ENCODE measurements at regions not wholly inside any gene's neighbourhood (a gene's known extent, or its start where the extent isn't known, plus 50 kb on each side); places are given as distances from the start of the nearest gene placed in this dataset.

DNA sequence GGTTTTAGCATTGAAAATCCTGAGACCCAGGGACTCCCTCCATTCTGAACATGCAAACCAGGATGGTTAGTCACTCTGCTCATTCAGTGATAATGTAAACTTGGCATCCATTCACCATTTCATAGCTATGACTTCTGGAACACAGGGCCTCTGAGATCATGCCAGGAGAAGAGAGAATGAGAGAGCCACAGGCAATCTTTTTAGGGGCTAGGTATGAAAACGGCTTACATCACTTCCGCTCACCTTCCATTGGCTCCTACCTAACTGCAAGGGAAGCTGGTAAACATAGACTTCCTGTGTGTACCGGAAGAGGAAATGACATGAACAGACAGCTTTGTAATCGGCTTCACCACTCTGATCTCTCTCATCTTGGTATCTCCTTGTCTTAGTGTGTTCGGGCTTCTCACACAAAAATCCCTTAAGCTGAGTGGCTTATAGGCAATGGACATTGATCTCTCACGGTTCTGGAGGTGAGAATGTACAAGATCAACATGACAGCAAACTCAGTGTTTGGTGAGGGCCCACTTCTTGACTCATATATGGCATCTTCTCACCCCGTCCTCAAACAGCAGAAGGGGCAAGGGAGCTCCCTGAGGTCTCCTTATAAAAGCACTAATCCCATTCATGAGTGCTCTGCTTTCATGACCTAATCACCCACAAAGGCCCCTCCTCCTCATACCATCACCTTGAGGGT, 465.9 kb upstream of the TBX3 start:
- no peak for DNase-seq

DNA sequence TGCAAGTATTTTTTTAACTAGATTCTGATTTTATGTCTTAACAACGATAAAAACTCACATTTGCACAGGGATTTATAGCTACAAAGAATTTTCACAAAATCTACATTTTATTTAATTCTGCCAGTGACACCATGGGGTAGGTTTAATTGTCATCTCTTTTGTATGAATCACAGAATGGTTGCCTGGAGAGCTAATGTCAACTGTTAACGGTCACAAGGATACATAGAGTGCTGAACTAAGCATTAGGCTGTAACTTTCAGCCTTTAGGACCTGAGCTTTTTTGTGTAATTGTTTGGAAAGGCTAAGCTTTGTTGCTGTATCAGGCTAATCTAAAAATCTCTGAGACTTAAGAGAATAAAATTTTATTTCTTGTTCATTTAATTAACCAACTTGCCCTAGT, 465.3 kb upstream of the TBX3 start:
- no peak for DNase-seq

DNA sequence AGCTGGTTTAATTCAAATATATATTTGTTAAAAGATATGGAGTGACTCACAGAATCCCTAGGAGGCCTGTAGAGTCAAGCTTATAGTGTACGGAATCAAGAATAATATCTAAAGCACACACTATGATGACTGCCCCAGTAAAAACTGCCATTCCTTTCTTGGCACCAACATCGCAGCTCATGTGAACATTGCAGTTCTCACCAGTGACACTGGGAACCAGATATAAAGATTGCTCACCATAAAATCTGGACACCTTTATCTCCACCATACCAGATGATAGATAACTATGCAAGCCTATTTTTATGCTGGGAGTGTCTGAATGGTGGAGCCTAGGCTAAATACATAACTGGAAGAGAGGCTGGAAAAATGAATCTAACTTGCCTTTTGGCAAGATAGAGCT, 463.9 kb upstream of the TBX3 start:
- no peak for DNase-seq

DNA sequence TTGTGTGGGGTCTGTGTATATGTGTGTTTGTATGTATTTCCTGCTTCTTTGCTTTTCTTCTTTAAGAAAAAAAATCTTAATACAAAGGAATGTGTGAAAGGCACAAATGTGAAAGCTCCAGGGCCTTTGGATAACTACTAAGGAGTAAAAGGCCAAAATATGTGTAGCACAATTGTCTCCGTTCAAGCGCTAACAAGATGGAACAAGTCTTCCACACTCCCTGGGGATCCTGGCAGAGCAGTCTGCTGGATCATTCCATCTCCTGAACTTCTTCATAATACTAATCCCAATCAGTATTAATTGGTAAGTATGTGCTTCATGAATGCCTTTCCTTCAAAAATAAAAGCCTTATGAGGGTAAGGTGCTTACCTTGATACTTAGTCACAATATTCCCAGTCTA, 462.5 kb upstream of the TBX3 start:
- DNase-seq: no peak

DNA sequence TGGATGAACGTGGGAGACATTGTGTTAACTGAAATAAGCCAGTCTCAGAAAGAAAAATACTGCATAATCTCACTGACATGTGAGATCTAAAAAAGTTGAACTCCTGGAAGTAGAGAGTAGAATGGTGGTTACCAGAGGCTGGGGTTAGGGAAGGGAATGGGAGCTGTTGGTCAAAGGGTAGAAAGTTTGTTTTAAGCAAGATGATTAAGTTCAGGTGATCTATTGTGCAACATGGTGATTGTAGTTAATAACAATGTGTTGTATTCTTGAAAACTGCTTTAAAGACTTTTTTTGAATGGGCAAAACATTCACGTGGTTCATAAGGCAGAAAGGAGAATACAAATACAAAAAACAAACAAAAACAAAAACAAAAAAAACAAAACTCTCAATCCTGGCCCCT, 460.4 kb upstream of the TBX3 start:
- no peak for DNase-seq

DNA sequence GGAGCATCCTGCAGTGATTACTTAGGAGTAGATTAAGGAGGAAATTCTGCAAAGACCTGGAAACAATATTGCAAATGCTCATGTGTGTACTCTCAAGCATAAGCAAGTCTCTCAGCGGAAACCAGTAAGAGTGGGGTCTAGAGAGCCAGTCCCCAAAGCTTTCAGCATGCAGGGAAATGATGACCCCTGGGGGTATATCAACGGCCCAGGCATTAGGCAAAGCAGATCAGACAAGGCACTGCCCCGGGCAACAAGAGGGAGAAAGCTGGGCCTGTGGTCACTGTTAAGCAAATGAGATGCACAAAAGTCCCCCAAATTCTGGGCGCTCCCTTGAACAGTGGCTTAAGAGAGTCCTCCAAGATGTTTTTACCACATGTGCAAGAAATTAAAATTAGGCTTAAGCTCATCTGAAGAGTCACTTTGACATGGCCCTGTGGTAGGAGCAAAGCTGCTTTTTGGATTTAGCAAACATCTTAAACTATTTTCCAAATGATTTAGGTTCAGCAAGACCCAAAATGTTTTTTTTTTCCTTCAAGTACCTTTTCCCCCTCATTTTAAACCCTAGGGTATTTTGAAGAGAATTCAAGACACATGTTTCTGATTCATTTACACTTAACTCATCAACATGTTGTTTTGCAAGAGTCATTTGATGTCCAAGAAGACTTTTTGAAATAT, 457.1 kb upstream of the TBX3 start:
- DNase-seq: no peak

DNA sequence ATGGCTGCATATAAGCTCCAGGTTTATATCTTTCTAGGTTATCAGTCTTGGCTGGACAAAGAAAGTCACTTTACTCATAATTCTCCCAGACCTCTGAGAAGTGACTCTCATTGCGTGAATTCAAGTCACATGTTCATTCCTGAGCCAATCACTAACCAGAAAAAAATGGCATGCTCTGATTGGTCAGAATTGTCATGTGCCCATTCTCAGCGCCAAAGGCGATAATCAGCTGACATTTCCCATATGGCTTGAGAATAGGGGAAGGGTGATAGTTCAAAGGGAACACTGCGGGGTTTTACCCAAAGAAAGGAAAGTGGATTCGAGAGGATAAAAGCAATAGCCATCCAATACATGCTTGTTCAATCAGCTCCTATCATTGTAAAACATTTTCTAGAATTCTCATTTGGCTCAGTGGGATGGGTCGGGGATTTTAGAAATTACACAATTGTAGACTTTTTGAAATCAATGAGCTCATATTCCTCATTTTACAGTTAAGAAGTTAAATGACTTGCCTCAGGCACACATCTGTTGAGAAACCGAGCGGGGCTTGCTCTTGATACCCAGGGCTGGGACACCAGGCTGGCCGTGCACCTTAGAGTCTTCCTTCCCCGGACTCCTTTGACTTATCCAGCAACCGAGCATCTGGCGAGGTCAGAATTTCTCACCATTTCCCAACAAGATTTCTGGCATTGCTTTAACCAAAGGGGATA, 454.0 kb upstream of the TBX3 start:
- no peak for DNase-seq

DNA sequence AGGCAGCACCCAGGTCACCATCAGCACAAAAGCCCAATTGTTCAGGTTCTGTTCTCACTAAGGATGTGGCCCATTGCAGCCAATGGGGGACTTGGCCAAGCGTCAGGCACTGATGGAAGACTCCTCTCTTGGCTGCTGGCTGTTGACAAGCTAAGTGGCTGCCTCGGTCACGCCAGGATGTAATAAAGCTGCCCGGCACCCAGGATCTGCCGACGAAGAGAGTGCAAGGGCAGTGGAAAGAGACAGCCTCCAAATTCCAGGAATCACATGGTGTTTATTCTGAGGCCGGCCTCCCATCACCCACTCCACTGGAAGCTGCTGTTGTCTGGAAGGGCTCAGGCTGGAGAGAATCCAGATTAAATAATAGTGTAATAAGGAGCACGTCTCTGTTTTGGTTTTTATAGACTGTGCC, 451.8 kb upstream of the TBX3 start:
- no peak for DNase-seq

DNA sequence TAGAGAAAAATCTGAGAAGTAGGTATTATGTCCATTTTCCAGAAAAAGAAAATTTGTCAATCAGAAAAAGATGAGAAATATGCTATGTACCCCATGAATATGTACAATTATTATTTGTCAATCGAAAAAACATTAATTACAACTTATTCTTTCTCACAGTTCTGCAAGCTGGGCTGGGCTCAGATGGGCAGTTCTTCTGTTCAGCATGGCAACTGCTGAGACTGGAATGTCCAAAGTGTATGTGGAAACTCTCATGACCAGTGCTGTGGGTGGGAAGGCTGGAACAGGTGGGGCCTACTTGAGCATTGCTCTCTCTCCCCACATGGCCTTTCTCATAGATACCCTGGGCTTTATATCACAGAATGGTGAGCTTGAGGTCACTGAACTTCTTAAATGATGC, 450.3 kb upstream of the TBX3 start:
- DNase-seq: no peak

DNA sequence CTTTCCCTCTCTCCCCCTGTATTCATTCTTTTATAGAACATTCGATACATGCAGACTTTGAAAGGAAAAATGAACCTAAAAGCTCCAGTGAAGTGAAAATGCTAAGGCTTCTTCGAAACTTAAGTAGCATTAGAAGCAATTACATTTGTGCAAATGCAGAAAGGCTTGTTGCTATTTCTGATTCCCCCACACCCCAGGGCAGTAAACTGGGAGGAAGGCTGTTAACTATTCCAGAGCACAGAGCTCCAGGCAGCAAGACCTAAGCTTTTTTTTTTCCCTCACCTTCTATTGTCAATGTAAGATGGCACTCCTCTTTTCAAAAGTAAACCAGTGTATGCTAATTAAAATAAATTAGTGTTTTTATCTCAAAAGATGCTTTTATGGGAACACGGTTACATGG, 448.9 kb upstream of the TBX3 start:
- DNase-seq: no peak

DNA sequence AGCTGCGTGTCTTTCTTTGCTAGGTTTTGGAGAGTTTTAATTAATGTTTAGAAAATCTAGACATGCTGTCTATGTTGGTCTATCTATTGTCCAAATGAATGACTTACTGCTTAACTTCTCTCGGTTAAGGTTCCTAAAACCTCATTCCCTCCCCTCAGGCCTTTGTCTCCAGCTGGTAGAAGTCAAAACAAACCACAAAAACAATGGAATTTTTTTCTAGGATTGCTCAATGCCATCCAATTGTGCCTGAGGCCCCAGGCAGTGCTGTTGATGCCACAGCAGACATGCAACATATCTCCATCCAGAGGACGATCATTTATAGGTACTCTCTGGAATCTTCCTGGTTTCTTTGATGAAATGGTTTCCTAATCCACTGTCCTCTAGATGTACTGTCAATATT, 448.2 kb upstream of the TBX3 start:
- no peak for DNase-seq

DNA sequence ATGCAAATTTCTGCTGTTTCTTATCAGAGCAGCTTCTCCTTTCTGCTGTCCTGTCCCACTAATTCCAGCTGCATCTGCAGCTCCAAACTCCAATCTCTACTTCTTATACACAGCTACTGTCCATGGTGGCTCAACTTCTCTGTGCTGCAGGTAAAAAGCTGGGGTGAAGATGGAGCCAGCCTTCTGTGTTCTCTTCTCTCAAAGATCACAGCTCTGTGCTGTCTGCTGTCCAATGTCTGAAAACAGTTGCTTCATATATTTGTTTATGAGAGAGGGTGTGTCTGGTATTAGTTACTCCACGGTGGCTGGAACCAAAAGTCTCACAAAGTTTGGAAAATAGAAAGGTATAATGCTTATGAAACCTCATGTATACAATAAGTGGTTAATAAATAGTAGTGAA, 445.8 kb upstream of the TBX3 start:
- no peak for DNase-seq

DNA sequence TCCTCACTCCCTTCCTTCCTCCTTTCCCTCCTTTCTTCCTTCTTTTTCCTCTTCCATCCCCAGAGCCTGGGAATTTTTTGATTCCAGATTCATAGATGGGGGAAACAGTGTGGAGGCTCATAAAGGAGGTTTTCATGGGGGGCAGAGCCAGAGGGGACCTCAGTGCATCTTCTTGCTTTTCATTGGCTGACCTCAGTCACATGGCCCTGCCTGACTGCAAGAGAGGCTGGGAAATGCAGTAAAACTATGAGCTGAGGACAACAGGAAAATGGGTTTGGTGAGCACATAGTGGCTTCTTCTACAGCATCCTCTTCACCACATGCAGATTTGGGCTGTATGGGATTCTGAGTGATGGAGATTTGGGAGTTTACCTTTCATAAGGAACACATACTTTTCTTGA, 437.1 kb upstream of the TBX3 start:
- no peak for DNase-seq

DNA sequence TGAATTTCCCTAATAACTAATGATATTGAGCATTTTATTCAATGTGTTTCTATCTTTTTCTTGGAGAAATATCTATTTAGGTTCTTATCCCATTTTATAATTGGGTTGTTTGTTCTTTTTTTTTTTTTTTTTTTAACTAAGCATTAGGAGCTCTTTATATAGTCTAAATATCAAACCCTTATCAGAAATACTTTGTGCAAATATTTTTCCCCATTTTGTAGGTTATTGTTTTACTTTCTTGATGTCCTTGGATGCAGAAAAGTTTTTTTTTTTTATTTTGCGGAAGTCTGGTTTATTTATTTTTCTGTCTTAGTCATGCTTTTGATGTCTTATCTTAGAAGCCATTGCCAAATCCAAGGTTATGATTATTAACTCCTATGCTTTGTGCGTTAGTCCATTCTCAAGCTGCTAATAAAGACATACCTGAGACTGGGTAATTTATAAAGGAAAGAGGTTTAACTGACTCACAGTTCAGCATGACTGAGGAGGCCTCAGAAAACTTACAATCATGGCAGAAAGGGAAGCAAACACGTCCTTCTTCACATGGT, 434.3 kb upstream of the TBX3 start:
- DNase-seq: no peak

DNA sequence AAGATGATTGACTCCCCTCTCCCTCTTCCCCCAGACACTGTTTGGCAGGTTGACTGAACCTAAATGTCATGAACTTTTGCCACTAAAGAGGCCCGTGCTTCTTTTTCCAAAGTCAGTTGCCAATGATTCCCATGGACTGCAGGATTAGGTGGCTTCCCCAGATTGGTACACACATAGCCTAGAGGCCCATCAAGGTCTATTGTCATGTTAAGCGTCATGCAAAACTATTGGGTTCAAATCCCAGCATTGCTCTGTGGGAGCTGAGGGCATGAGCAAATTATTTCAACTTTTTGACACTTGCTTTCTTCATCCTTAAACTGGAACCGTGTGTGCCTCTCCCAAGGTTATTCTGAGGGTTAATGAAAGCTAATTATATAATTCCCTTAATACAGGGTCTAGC, 430.2 kb upstream of the TBX3 start:
- no peak for DNase-seq

DNA sequence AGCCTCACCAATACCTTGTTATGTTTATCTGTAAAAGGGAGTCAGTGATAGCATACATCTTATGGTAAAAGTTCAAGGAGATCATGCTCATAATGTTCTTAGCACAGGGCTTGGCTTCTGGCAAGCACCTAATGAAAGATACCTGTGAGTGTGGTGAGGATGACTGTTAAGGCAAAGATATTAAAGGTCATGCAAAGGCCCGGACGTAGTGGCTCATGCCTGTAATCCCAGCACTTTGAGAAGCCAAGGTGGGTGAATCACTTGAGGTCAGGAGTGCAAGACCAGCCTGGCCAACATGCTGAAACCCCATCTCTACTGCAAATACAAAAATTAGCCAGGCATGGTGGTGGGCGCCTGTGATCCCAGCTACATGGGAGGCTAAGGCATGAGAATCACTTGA, 425.9 kb upstream of the TBX3 start:
- DNase-seq: no peak

DNA sequence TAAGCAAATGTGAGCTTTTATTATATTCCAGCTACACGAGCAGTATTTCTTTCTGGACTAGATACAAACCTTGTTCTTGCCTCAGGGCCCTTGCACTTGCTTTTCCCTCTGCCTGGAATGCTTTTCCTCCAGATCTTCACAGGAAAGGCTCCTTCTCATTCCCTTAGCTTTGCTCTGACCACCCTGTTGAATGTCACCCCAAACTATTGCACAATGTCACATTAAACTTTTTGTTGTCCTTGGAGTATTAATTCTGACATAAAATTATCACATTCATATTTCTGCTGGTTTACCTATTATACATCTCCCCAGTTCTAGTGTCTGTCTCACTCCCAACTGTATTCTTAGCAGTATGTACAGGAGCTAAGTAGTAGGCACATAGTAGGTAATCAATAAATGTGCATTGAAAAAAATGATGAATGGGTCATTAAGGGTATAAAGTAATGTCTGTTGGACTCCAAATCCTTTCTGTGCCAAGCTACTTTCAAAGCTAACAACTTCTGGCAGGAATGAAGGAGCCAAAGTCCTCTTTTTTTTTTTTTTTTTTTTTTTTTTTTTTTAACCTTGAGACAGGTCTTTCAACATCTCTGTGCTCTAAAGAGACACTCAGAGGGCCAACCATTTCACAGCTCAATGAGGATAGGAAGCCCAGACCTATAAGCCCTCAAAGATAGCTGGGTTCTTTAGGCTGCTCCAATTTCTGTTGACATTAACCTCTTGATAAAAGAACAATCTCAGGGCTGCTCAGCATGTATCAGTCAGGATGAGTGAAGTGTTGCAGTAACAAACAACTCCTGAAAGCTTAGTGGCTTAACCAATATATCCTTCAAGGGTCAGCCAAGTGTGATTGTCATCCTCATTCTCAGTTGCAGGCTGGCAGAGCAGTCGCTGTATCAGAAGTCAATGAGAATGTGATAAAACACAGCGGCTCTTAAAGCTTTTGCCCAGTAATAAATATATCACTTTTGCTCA, 424.4 kb upstream of the TBX3 start:
- no peak for DNase-seq

DNA sequence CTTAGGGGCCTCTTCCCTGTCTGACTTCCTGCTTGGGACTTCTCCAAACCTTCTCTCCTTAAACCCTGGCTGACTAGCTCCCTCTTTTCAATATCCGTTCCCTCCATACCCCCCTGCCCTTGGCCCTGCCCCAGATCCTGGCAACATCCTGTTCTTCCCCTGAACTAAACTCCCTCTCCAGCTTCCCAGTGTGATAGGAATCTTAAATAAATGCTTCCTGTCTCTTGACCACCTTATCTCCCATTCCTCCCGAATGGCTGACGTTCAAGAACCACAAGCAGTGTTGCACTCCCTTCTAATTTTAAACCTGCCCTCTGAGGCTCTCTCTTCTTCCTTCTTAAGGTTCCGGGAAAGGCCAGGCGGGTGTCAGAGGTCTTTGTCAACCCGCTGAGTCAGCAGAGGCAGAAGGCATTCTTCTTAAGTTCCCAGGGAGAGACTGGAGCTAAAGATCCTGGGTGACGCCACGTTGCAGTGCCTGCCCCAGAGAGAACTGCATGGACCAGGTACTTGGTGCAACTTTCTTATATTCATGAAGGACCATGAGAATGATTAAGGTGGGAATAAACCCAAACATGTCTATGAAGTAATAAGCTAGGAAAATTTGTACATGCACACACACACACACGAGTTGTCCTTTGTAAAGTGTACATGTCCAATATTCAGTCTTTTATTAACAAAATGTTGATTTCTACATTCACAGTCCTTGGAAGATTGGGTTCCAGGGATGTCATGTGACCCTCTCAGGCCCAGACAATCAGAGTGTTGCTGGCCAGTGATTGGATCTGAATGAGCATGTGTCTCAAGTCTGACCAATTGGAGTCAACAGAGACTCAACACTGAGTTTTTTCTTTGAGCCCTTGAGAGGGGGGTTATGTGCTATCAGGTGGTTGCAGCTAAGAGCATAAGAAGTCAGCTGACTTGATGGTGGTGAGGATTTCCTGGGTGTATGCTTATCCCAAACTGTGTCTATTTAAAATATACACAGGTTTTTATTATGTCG, 420.2 kb upstream of the TBX3 start:
- no peak for DNase-seq

DNA sequence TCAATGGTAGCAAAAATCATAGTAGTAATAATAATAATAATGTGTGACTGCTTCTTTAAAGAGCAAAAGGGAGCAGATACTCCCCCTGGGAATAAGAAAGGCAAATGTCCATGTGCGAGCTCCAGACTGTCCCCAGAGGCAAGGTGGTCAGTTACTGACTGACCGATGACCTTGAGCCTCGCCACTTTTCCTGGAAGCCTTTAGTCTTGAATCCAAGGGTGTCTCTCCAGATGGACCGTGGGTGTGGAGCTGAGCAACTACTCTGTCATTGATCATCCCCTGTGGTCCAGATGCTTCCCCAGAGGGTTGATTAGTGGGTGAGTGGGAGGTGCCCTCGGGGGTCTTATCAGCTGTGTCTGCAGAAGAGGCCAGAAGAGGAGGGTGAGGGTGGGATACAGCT, 418.5 kb upstream of the TBX3 start:
- DNase-seq: no peak

DNA sequence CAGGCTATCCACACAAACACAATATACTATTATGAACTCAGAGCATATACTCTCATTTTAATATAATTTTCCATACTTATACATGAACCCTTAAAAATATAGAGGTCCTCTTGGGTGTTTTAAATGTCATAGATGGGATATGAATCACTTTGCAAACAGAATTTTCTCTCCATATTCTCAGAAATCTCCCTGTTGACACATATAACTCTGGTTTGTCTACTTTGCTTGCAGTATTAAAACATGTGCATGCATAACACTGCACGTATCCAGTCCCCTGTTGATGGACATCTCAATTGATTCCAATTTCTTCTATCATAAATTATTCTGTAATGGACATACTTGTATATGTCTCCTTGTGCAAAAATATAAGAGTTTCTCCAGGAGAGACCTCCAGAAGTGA, 417.5 kb upstream of the TBX3 start:
- no peak for DNase-seq

DNA sequence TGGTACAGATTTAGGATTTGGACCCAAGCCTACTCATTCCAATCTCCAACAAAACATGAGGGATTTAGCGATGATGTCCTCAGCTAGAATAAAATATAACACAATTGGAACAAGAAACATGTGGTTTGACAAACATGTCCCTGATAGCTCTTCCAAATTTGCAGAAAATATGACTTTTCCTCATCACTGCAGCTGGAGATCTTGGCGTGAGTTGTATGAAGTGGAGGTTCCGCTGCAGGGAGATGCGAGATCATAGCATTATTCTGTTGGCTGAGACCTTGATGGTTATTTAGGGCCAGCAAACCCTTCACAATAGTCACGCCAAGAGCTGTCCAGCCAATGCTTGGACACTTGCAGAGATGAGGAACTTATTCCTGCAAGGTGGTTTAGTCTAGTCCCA, 413.4 kb upstream of the TBX3 start:
- DNase-seq: no peak
